LNCaP clone FGC (cell line): ENCODE measurements at regions not wholly inside any gene's neighbourhood (a gene's known extent, or its start where the extent isn't known, plus 50 kb on each side); places are given as distances from the start of the nearest gene placed in this dataset.

Experiments used
- DNase-seq: peaks from one replicate; pipeline ENCODE4 v3.0.0-alpha.2; 2011; ENCODE audit warnings: low read depth
- H3K4me3 ChIP-seq: 2 replicates; pipeline ENCODE4 v1.5.1; 2011; ENCODE audit warnings: mild to moderate bottlenecking, low read depth, low read length, control low read depth
- CTCF ChIP-seq: IDR thresholded peaks from 2 replicates; pipeline ENCODE4 v1.5.1; 2012; ENCODE audit warnings: mild to moderate bottlenecking; ENCODE audit not compliant: control insufficient read depth, insufficient read depth; ENCODE audit errors: extremely low read depth

- DNase-seq = no peak
- no peak for TF ChIP-seq CTCF
- no peak overlapping the region for H3K4me3 ChIP-seq
These were observed 200.5 kb upstream of the FOXQ1 start for GRCh38 chr6:1111361-1111760.

- no peak for TF ChIP-seq CTCF
- no peak overlapping the region for H3K4me3 ChIP-seq
- DNase-seq = no peak
These were observed 201.0 kb upstream of the FOXQ1 start for GRCh38 chr6:1110941-1111349.

- H3K4me3 ChIP-seq = no peak overlapping the region
- no peak for TF ChIP-seq CTCF
- DNase-seq = no peak
These were observed 201.7 kb upstream of the FOXQ1 start for GRCh38 chr6:1110164-1110563.

- DNase-seq = no peak
- no peak for TF ChIP-seq CTCF
- H3K4me3 ChIP-seq = no peak overlapping the region
These were observed 202.8 kb upstream of the FOXQ1 start for GRCh38 chr6:1109134-1109533.

- TF ChIP-seq CTCF = no peak
- DNase-seq = no peak
- H3K4me3 ChIP-seq = no peak overlapping the region
These were observed 203.7 kb upstream of the FOXQ1 start for GRCh38 chr6:1108198-1108597.

GRCh38 chr6:1107578-1107977 is 204.3 kb upstream of the FOXQ1 start:
- no peak overlapping the region for H3K4me3 ChIP-seq
- no peak for DNase-seq
- TF ChIP-seq CTCF = no peak

- no peak overlapping the region for H3K4me3 ChIP-seq
- DNase-seq = no peak
- TF ChIP-seq CTCF = no peak
These were observed 206.0 kb upstream of the FOXQ1 start for GRCh38 chr6:1105833-1106400.
